Chondrocyte (in vitro differentiated cells): ENCODE measurements at regions not wholly inside any gene's neighbourhood (a gene's known extent, or its start where the extent isn't known, plus 50 kb on each side); places are given as distances from the start of the nearest gene placed in this dataset.

ENCODE experiments used
- DNase-seq: peaks from one replicate; pipeline ENCODE4 v3.0.0; 2021; ENCODE audit warnings: mixed read lengths, low spot score
- H3K27ac Mint-ChIP-seq: one replicate; pipeline ENCODE4 v1.8.0; 2021; ENCODE audit warnings: mild to moderate bottlenecking, moderate library complexity, mixed read lengths; ENCODE audit not compliant: unreplicated experiment
- H3K27me3 Mint-ChIP-seq: 2 replicates; pipeline ENCODE4 v1.8.0; 2021; ENCODE audit warnings: low read depth, mixed read lengths
- H3K36me3 Mint-ChIP-seq: 2 replicates; pipeline ENCODE4 v1.8.0; 2021; ENCODE audit warnings: low read depth, mixed read lengths
- H3K4me1 Mint-ChIP-seq: 2 replicates; pipeline ENCODE4 v1.8.0; 2021; ENCODE audit warnings: low read depth, mild to moderate bottlenecking, mixed read lengths
- H3K4me3 Mint-ChIP-seq: one replicate; pipeline ENCODE4 v1.8.0; 2021; ENCODE audit warnings: mild to moderate bottlenecking, moderate library complexity, mixed read lengths; ENCODE audit not compliant: unreplicated experiment
- H3K9me3 Mint-ChIP-seq: 2 replicates; pipeline ENCODE4 v1.8.0; 2021; ENCODE audit warnings: low read depth, mixed read lengths
- TF ChIP-seq, protein P1 (sequence below): fragments of 200-600 bp; sonication (generic); IDR thresholded peaks from 2 replicates; pipeline ENCODE4 v1.5.0; 2021; ENCODE audit warnings: antibody characterized with exemption, mild to moderate bottlenecking, moderate library complexity

- TF ChIP-seq, protein P1, sequence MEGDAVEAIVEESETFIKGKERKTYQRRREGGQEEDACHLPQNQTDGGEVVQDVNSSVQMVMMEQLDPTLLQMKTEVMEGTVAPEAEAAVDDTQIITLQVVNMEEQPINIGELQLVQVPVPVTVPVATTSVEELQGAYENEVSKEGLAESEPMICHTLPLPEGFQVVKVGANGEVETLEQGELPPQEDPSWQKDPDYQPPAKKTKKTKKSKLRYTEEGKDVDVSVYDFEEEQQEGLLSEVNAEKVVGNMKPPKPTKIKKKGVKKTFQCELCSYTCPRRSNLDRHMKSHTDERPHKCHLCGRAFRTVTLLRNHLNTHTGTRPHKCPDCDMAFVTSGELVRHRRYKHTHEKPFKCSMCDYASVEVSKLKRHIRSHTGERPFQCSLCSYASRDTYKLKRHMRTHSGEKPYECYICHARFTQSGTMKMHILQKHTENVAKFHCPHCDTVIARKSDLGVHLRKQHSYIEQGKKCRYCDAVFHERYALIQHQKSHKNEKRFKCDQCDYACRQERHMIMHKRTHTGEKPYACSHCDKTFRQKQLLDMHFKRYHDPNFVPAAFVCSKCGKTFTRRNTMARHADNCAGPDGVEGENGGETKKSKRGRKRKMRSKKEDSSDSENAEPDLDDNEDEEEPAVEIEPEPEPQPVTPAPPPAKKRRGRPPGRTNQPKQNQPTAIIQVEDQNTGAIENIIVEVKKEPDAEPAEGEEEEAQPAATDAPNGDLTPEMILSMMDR: no peak
- no peaks in the 10 kb centered on the region for H3K27me3 Mint-ChIP-seq
- no peaks in the 10 kb centered on the region for H3K4me1 Mint-ChIP-seq
- H3K27ac Mint-ChIP-seq: no peak overlapping the region
- H3K4me3 Mint-ChIP-seq: no peak overlapping the region
- no peak for DNase-seq
- H3K36me3 Mint-ChIP-seq: peaks cover 3% of the 10 kb centered on the region
- peaks cover 11% of the 10 kb centered on the region for H3K9me3 Mint-ChIP-seq
Measured at GRCh38 chrX:129019412-129019811, 503.9 kb downstream of the SMARCA1 start.

- no peak overlapping the region for H3K27ac Mint-ChIP-seq
- no peaks in the 10 kb centered on the region for H3K36me3 Mint-ChIP-seq
- no peaks in the 10 kb centered on the region for H3K4me1 Mint-ChIP-seq
- H3K9me3 Mint-ChIP-seq: no peaks in the 10 kb centered on the region
- no peak overlapping the region for H3K4me3 Mint-ChIP-seq
- DNase-seq: no peak
- TF ChIP-seq, protein P1: no peak
- H3K27me3 Mint-ChIP-seq: no peaks in the 10 kb centered on the region
Measured at GRCh38 chrX:129015381-129015780, 507.9 kb downstream of the SMARCA1 start.

DNA sequence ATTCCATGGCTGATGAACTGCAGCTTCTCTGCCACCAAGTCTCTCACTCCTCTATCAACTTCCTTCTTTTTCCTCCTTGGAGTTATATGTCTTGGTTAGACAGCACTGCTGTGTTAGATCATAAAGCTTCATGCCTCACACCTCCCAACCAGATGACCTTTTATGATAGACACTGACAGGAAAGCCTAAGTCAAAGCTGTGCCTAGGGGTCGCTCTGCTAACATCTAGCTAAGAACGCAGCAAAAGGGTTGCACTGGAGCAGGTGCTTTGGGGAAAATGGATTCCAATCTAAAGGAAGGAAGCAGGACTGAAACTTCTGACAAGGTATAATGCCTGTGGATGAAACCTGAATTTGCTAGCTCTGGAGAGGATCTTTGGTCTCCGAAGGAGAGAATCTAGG, 509.7 kb downstream of the SMARCA1 start:
- no peaks in the 10 kb centered on the region for H3K4me1 Mint-ChIP-seq
- no peaks in the 10 kb centered on the region for H3K27me3 Mint-ChIP-seq

GRCh38 chrX:129007631-129008030, 515.7 kb downstream of the SMARCA1 start:
- Mint-ChIP-seq H3K9me3 (peaks cover 6% of the 10 kb centered on the region), H3K27ac (no peak overlapping the region), H3K4me3 (no peak overlapping the region), H3K27me3 (no peaks in the 10 kb centered on the region), H3K36me3 (peaks cover 1% of the 10 kb centered on the region), H3K4me1 (peaks cover 6% of the 10 kb centered on the region)
- DNase-seq: no peak
- TF ChIP-seq, protein P1: no peak

More for the DNA sequence above, 509.7 kb downstream of the SMARCA1 start:
- H3K4me3 Mint-ChIP-seq: no peak overlapping the region
- no peaks in the 10 kb centered on the region for H3K36me3 Mint-ChIP-seq
- no peak overlapping the region for H3K27ac Mint-ChIP-seq
- peaks cover 3% of the 10 kb centered on the region for H3K9me3 Mint-ChIP-seq
- TF ChIP-seq, protein P1: no peak
- no peak for DNase-seq

- no peaks in the 10 kb centered on the region for H3K27me3 Mint-ChIP-seq
- no peak overlapping the region for H3K4me3 Mint-ChIP-seq
- H3K27ac Mint-ChIP-seq: no peak overlapping the region
- DNase-seq: no peak
- peaks cover 12% of the 10 kb centered on the region for H3K9me3 Mint-ChIP-seq
- peaks cover 1% of the 10 kb centered on the region for H3K36me3 Mint-ChIP-seq
- peaks cover 6% of the 10 kb centered on the region for H3K4me1 Mint-ChIP-seq
- TF ChIP-seq, protein P1: no peak
Measured at GRCh38 chrX:129006491-129006890, 516.8 kb downstream of the SMARCA1 start.
